CD4-positive, alpha-beta T cell treated with Interferon gamma for 1 hour (primary cell): ENCODE measurements at regions not wholly inside any gene's neighbourhood (a gene's known extent, or its start where the extent isn't known, plus 50 kb on each side); places are given as distances from the start of the nearest gene placed in this dataset.
"Not testable (repeated sequence)": the region's sequence is repeated elsewhere in the genome, so short reads cannot be mapped to it uniquely, and the experiment has no call there.

Experiments
- DNase-seq: peaks from one replicate; pipeline ENCODE4 v3.0.0-alpha.2; 2020

DNA sequence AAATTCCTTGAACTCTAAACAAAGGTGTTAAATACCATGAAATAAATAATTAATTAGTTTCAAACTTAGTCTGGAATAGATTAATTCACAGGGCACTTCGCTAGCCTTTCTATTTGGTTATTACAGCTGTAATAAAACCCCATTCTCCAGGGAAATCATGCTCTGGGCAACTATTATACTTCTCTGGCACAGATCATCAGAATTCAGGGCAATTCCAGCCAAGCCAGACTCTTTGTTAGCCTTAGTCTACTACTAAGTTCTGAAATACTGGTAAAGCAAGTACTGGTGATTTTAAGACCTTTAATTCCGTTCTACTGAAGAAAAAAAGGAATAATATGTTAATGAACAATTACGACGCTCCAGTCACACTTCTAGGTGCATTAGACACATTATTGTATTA is 123.4 kb upstream of the PDE1A start:
- DNase-seq = no peak

DNA sequence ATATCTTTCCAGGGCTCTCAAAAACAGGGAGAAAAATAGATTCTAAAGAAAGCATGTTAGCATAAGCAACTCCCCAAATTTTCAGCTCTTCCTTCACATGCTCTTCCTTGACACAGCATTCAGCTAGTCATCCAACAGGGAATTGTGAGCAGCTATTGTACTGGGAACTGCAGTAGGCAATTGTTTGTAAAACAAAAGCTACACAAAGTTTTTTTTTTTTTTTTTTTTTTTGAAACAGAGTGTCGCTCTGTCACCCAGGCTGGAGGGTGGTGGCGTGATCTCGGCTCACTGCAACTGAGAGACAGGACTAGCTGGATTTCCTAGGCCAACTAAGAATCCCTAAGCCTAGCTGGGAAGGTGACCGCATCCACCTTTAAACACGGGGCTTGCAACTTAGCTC is 125.4 kb upstream of the PDE1A start:
- not testable (repeated sequence) for DNase-seq

DNA sequence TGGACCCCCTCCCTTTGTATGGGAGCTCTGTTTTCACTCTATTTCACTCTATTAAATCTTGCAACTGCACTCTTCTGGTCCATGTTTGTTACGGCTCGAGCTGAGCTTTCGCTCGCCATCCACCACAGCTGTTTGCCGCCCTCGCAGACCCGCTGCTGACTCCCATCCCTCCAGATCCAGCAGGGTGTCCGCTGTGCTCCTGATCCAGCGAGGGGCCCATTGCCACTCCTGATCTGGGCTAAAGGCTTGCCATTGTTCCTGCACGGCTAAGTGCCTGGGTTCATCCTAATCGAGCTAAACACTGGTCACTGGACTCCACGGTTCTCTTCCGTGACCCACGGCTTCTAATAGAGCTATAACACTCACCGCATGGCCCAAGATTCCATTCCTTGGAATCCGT is 125.9 kb upstream of the PDE1A start:
- not testable (repeated sequence) for DNase-seq

DNA sequence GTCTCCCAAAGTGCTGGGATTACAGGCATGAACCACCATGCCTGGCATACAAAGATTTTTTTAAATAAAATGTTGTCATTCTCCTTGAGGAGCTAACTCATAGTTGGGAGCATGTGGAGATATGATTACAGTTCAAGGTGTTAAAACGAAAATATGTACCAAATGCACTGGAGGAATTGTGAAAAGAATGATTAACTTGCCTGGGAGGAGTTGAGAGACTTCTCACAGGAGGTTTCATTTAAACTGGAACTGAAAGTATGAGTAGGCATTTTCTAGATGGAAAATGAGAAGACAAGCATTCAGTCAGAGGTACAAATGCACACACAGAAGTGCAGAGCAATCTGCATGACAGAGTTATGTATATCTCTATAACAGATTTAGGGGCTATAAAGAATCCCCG is 126.6 kb upstream of the PDE1A start:
- DNase-seq = no peak

DNA sequence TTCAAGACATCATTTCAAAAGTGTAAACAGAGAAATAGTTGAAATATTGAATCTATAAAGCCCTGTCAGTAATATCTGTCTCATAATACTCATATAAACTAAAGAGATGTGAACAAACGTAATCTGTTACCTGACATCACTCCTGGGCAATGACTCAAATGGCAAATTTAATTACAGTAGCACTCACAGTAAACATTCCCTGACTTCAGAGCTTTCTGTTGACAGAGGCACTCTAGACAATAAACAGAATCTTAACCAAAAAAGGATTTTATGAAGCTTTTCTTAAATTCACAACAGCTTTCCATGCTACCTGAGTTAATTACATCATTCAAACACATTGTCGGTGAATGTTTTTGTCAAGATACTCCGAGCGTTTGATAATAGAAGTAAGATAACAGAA is 128.1 kb upstream of the PDE1A start:
- DNase-seq = no peak

DNA sequence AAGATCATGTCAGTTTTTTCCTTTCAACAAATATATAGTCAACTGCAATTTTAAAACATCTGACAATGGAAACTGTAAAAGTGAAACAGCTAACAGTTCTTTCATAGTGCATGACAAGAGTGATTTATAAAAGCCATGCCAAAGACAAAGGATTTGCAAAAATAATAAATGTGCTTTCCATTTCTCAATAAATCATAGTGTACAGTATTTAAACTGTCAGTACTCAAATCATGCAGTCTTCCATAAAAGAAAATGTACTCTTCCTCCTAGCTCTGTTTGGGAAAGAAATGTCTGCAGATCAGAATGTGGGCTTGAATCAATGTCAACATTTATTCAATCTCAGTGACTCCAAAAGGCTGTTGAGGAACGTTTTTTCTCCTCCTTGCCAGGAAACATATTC is 131.7 kb upstream of the PDE1A start:
- DNase-seq = no peak

DNA sequence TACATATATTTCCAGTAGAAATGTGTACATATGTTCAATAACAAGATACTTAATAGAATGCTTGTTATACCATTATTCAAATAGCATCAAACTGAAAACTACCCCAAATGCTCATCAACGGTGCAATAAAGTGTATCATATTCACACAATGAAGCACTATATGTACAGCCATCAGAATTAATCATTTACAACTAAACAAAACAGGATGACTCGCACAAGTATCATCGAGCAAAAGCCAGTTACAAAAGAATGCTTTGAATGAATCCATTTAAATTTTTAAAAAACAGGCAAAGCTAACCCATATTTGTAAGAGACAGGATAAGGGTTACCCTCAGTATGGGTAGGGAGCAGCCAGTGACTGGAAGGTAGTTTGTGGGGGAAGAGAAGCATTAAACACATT is 132.8 kb upstream of the PDE1A start:
- no peak for DNase-seq

DNA sequence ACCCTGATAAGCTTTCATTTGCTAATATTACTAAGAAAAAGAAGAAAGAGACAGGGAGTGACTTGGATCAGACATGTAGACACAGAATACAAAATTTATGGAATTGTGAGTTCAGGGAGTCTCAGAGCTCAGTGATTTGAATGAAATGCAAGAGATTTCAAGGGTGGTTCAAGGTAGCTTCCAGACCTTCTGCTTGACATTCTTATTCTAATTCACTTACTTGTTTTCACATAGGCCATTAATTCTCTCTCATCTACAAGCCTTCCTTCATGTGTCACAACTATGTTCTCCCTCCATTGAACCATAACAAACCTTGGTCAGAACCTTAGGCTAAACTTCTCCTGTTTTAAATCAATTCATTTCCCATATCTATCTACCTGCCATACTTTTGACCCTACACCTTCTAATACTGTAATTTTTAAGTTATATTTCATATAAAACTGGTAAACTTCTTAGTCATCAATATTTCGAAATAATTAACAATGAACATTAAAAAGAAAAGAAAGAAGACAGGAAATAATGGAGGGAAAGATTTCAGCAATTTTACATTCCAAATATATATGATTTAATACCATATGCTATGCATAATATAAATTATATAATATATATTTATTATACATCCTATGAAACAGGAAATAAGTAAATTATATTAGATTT is 139.2 kb upstream of the PDE1A start:
- DNase-seq = no peak

DNA sequence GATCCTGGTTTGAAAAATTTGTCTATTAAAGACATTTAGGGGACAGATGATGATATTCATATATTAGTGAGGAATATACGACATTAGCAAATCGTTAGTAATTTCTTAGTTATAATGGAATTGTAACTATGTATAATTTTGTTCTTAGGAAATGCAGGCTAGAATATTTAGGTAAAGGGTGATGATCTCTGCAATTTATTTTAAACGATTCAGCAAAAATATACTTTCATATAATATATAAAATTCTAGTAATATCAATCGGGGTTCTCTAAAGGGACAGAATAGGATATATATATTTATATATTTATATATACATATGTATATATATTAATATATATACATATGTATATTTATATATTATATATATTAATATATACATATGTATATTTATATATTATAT is 142.5 kb upstream of the DNAJC10 start:
- DNase-seq = no peak

DNA sequence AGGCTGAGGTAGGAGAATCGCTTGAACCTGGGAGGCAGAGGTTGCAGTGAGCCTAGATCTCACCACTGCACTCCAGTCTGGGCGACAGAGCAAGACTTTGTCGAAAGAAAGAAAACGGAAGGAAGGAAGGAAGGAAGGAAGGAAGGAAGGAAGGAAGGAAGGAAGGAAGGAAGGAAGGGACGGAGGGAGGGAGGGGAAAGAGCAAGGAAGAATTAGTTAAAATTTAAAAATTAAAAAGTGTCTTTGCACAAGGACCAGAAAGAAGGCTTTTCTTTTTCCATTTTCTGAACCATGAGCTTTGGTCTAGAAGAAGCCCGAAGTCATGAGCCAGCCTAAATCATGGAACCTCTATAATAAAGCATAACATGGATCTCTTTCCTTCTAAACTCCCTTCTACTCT is 138.2 kb upstream of the DNAJC10 start:
- no peak for DNase-seq

DNA sequence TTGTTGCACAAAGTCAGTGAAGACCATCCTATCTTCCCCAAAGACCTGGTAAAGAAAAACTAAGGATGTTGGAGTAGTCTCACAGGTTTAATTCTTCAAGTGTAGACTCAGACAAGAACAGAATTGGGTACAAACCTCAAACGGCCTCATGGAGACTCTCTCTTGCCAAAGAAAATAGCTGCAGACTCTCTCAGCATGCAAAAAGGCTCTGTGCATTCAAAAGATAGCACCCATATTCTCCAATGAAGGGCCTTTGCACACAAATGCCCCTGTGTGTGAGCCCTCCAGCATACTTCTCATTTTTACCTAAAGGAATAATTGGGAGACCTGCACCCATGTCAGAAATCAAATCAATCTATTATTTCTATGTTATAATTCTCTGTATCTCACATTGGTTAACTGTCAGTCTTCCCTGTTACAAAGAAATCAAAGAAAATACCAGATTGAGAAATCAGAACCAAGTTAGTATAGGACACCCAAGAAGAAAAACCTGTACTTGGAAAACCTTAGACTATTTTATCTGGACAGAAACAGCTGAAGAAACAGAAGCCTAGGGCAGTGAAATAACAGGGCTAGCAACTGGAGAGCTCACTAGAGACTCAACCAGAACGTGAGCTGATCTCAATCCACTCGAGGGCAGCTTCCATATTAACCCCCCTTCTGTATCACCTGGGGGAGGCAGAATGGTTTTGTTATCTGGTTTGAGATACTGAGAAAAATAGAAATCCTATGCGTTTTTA is 134.7 kb upstream of the DNAJC10 start:
- no peak for DNase-seq

DNA sequence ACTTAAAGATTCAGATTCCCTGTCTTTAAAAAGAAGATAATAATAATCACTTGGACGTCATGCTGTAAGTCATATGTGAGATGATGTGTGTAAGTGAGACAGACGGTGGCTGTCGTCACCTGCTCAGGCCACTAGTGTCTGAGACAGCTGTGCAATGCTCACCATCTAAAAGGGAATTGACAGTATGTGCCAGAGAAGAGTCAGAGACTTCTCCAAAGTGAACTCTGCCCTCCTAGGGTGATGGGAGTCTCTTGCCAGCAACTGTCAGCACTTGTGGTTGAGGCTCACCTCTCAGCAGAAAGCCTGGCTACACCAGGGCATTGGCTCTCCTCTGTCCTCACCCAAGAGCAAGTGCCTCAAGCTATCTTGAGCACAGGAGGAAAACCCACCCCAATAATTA is 131.6 kb upstream of the DNAJC10 start:
- no peak for DNase-seq

DNA sequence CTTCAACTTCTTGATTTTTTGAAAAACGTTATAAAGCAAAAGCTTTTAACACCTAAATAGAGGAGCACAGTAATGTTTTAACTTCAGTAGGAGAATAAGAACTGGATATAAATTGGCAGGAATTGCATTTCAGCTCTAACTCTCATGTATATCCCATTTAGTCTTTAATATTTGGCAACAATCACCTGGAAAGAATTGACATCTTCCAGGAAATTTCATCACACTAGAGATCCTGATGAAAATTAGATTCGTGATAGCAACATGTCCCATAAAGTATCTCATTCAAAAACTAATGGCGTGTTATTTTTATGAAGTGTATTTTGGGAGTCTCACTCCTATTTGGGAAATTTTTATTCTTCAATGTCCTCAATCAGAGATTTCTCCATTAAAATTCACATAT is 131.1 kb upstream of the DNAJC10 start:
- DNase-seq = no peak

DNA sequence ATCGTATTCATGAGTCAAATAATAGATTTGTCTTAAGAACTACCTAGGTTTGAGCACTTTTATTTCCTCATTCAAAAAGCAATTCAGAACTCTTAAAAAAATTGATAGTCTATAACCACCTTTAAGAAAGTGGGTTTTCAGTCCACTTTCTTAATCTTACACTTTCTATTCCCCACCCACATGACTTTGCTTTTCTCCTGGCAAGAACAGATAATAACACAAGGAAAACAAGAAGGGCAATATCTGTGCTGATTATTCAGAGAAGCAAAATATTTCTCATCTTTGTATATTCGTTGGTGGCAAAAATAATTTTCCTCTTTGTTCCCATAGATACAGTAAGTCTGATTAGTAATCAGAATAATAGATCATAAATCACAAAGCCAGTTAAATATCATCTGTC is 130.6 kb upstream of the DNAJC10 start:
- no peak for DNase-seq

DNA sequence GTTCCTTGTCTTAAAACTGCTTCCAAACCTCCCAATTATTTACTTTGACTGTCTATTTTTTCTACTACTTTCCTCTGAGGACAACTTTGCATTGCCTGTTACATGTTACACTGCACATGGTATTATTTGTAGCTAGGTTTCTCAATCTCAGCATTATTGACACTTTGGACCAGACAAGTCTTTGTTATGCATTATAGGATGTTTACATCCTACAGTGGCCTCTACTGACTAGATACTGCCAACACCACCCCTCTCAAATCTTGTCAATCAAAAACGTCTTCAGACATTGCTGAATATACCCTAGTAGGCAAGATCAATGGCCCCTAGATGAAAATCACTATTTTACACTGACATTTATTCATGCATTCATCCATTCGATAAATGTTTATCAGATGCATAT is 129.6 kb upstream of the DNAJC10 start:
- no peak for DNase-seq

DNA sequence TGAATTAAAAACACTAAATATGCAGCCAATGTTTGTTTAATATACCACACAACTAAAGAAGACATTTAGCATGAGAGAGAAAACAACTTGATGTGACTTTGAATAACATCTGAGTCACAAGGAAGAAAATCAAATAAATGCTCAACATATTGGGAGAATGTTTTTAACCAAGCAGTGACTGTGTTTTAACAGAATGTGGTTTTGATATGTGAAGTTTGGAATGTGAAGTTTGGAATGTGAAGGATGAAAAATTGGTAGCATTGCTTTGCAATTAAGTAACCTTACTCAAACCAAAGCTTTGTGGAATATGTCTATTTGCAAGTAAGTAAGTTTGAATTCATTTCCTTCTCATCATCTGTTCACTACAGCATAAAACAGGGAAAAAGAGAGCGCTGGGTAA is 128.2 kb upstream of the DNAJC10 start:
- DNase-seq = no peak

DNA sequence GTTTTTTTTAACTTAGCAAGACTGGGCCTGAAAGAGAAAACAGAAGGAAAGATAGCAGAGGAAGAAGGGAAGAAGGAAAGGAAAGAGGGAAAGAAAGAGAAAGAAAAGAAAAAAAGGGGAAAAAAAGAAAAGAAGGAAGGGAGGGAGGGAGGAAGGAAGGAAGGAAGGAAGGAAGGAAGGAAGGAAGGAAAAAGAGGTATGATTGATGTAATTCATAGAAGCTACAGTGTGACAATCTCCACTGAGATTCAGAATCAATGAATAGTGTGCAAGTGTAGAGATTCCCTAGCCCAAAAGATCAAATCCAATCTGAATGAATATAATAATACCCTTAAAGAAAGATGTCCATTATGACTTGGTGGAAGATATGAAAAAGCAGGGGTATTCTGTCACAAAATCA is 126.9 kb upstream of the DNAJC10 start:
- no peak for DNase-seq

DNA sequence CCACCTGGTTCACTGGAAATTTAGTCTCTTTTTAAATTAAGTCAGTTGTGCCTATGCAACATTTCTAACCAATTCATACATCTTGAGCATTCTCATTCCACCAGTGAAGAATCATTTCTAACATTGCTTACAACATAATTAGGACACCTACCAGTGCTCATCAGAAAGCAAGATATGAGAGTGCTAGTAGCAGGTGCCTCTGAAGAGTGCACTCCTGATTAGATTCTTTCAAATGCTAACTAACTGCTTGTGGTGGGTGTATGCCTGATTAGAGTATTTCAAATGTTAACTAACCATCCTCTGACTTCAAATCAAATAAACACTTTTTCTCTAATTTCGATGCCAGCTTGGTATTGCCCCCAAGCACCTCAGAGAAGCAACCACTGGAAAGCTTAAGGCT is 124.3 kb upstream of the DNAJC10 start:
- DNase-seq = no peak

DNA sequence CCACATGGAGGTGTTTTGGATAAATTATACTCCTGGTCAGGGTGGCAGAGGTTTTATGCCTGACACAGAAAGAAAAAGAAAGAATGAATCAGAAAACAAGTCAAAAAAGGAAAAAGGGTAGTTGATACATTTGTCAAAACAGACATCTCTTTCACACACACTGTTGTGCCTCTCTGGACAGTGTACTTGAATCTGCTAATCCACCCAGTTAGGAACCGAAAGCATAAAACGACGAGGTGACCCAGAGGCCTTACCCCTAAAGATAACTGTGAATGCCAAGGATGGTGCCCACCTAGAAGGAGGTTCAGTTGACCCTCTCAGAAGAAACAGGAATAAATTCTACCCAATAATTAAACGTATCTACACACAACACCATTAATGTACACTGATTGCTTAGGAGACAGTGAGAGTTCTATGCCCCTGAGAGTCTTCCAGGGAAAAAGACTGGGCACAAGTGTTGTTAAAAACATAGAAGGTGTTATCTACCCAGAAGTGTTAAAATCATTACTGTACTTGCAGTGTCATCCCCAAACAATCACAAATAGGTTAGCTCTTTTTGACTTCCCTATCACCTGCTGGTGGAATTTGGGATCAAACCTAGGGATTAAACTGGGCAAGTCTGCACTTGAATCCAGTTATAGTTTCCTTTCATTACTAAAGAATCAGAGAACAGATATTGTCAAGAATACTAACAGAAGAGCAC is 123.2 kb upstream of the DNAJC10 start:
- no peak for DNase-seq

DNA sequence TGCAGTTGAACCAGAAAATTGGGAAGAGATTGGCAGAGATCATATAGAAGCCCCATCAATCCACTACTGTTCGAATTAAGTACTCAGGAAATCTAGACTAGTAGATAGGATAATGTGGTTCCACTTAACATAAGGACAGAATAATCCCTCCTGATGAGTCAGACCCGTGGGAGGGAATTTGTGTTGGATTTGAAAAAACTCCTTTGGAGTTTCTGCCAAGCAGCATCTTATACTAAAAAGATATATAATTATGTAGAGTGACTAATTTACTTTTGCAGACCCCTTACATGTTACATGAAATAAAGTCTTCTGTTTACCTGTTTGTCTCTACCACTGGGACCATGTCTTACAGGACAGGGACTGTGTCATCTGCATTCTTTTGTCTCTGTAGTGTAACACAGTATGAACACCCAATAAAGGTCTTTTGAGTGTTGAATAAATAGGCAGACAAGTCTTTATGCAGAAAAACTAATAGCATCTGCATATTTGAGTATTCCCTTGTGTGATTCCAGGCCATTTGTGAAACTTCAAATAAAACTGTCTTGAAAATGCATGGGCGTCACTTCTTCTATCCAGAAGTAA is 122.6 kb upstream of the DNAJC10 start:
- no peak for DNase-seq

DNA sequence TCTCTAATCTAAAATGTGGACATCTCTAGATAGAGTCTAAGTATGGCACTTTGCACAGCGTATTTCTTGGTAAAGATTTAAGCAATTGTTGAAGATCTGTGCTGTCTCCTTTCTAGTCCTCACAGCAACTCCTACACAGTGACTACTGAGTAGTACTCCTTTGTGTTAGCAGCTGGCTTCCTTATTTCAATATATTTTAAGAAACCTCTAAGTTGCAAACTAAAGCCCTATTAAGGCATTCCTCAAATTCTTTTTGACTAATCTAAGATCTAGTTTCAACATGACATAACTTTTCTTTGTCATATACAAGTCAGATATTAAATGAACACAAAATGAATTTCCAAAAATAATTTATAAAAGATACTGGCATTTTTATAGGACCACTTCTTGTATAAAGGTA is 121.8 kb upstream of the DNAJC10 start:
- DNase-seq = no peak

DNA sequence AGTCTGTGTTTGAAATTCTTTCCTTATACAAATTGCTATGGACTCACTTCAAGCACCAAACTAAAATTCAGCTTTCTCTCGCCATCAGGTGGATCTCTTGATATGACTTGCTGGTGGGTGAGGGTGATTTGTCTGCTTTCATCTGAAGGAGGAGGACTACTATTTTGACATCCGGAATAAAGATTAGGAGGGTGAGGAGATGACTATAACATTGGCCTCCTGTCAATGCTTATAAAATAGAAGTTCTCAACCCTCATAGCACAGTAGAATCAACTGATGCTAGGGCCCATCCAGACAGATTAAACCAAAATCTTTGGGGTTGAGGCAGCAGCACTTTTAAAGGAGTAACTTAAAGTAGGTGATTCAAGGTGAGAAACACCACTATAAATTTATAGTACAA is 120.4 kb upstream of the DNAJC10 start:
- DNase-seq = no peak

DNA sequence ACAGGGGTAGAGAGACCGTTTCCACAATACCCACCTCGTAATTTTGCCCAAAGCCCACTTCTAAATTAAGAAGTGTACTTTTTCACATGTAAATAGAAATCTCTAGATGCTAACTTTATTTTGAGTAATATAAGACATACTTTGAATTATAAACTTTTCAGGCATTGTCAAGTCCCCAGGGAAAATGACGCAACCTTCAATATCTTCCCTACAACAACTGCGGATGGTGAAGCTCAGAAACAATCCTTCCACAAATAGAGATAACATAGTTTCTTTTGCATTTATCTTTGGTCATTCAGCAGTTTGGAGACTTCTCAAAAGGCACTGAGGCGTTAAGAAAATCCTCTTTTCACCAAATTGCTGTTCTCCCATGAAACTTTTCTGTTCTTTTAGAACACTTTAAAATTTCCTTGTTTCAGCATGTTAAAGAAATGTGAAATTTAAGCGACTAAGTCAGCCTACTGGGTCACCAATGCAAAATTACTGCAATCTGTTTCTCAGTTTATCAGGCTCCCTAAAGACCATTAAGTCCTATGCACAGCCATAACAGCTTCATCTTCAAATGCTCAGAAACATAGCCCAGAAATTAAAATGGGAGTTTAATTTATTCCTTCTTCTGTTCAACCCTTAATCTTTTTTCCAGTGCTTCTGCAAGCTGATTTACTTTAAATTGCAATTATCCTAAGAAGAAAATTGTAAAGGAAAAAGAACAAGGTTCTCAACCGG is 118.3 kb upstream of the DNAJC10 start:
- DNase-seq = no peak
